Tibial nerve (tissue), 4 donors: ENCODE measurements at regions not wholly inside any gene's neighbourhood (a gene's known extent, or its start where the extent isn't known, plus 50 kb on each side); places are given as distances from the start of the nearest gene placed in this dataset.

Experiments
- CTCF ChIP-seq, 5 experiments: fragments of 200-600 bp in 3 of 5; fragments of 450-650 bp in 2 of 5; sonication (generic) in 3 of 5; IDR thresholded peaks; one replicate each; pipeline ENCODE4 v1.5.1; 2016 to 2019; ENCODE audit warnings: antibody characterized with exemption in 5 of 5, mild to moderate bottlenecking in 3 of 5, moderate library complexity in 2 of 5
- EP300 ChIP-seq, 2 donors: sonication (generic); formaldehyde crosslinking; IDR thresholded peaks; one replicate each; pipeline ENCODE4 v1.6.1; 2017; ENCODE audit warnings: antibody characterized with exemption in 2 of 2, mild to moderate bottlenecking in 1 of 2

- no peak for TF ChIP-seq CTCF (IDR thresholded peaks at IDR 0.05)
- no peak for TF ChIP-seq EP300 (IDR thresholded peaks at IDR 0.05)
These were observed 319.6 kb upstream of the CLINT1 start for GRCh38 chr5:158178535-158178934.
